ENCODE measurements at regions not wholly inside any gene's neighbourhood (a gene's known extent, or its start where the extent isn't known, plus 50 kb on each side); places are given as distances from the start of the nearest gene placed in this dataset.
A peak's percentile ranks its signal among the peaks of the same experiment; 100 is the strongest.

- no peak for TF ChIP-seq POLR2AphosphoS5 (IDR thresholded peaks at IDR 0.05; ENCODE audit: low read depth, low read length)
- Histone ChIP-seq H3K36me3 (ENCODE audit: control insufficient read depth in 2 of 4, insufficient read depth in 4 of 4, low read length in 3 of 4) (no peaks in the 10 kb centered on the region), H3K4me3 (ENCODE audit: extremely low read depth in 1 of 4, insufficient read depth in 2 of 4, low read depth in 3 of 4, low read length in 4 of 4) (no peak overlapping the region), H4K8ac (ENCODE audit: extremely low read depth, insufficient read depth, low read length) (no peak overlapping the region), H3K4me2 (ENCODE audit: insufficient read depth in 1 of 2, low read depth in 2 of 2, low read length in 2 of 2) (no peak overlapping the region), H3K9me3 (ENCODE audit: insufficient read depth in 2 of 2, low read depth in 1 of 2, low read length in 1 of 2) (no peaks in the 10 kb centered on the region), H3K4me1 (replicated peaks in 1 of 4; ENCODE audit: control insufficient read depth in 3 of 4, insufficient read depth in 4 of 4, low read length in 3 of 4) (no peaks in the 10 kb centered on the region), H3K56ac (replicated peaks; ENCODE audit: insufficient read length, low read depth, low read length) (peak overlapping the region; percentile 56), H3K79me1 (ENCODE audit: low read depth, low read length) (no peaks in the 10 kb centered on the region), H2BK20ac (ENCODE audit: low read length) (no peak overlapping the region), H3K18ac (ENCODE audit: extremely low read depth, low read length) (no peak overlapping the region), H3K4ac (replicated peaks; ENCODE audit: insufficient read length, low read depth, low read length) (no peak overlapping the region), H2BK120ac (replicated peaks; ENCODE audit: low read depth, low read length) (no peak overlapping the region), H2BK5ac (ENCODE audit: low read depth, low read length) (no peak overlapping the region), H2AFZ (ENCODE audit: low read length) (no peak overlapping the region), H3K79me2 (ENCODE audit: control insufficient read depth in 1 of 2, insufficient read depth in 2 of 2, low read length in 2 of 2) (no peaks in the 10 kb centered on the region), H3K23ac (ENCODE audit: insufficient read length) (no peak overlapping the region), H4K20me1 (replicated peaks in 1 of 2; ENCODE audit: control insufficient read depth in 1 of 2, insufficient read depth in 2 of 2, low read length in 2 of 2) (no peaks in the 10 kb centered on the region), H3K27me3 (replicated peaks in 1 of 4; ENCODE audit: control insufficient read depth in 3 of 4, extremely low read depth in 1 of 4, insufficient read depth in 3 of 4, low read length in 3 of 4) (peaks cover 0 to 3% (median 0%) of the 10 kb centered on the region in 4 experiments; a peak in 2 of 7 replicates), H4K5ac (ENCODE audit: insufficient read length, low read depth, low read length) (no peak overlapping the region), H3K27ac (ENCODE audit: low read depth, low read length) (no peak overlapping the region), H3K9ac (replicated peaks in 1 of 4; ENCODE audit: extremely low read depth in 1 of 4, low read depth in 3 of 4, low read length in 3 of 4) (no peak overlapping the region), H2BK15ac (ENCODE audit: low read length) (no peak overlapping the region), H3K23me2 (ENCODE audit: low read depth, low read length) (peaks cover 4% of the 10 kb centered on the region; the same call in 1 of the 2 replicates), H4K91ac (replicated peaks; ENCODE audit: insufficient read length, low read length) (no peak overlapping the region), H2BK12ac (ENCODE audit: low read depth, low read length) (no peak overlapping the region), H2AK5ac (ENCODE audit: low read depth, low read length) (no peak overlapping the region), H3K14ac (ENCODE audit: insufficient read length) (no peak overlapping the region)
- ChIA-PET CTCF (ENCODE audit: partially characterized antibody) (interaction anchor here (1.2 to 3.0 kb wide), 2 partner anchors 88 to 412 kb away, joined by 4 to 23 read pairs; no protein-coding TSS in a partner anchor), POLR2A (ENCODE audit: partially characterized antibody) (no interaction called here)
- FAIRE-seq (no peak), DNase-seq (ENCODE audit: low read depth in 1 of 2, low spot score in 2 of 2) (no peak)
- WGBS, 2 experiments (ENCODE audit: extremely low coverage in 1 of 2, insufficient coverage in 1 of 2, insufficient read length in 1 of 2, insufficient replicate concordance in 2 of 2, low coverage in 1 of 2, low lambda C conversion rate in 2 of 2, missing lambda C conversion rate in 1 of 2) = 87% methylated on average over 1 of the region's 1 CpG; no CpG with 5 or more reads in 1 of the 2 experiments
Measured at GRCh38 chr2:65622499-65622898, 190.1 kb upstream of the SPRED2 start.
